Keratinocyte (primary cell): ENCODE measurements at regions not wholly inside any gene's neighbourhood (a gene's known extent, or its start where the extent isn't known, plus 50 kb on each side); places are given as distances from the start of the nearest gene placed in this dataset.

Source experiments
- EZH2 ChIP-seq: IDR thresholded peaks from one replicate; pipeline ENCODE4 v1.6.1; 2012; ENCODE audit warnings: inconsistent platforms, mild to moderate bottlenecking, low read length, moderate library complexity
- TF ChIP-seq, protein P1 (sequence below), 3 experiments: IDR thresholded peaks in 1 of 3; conservative IDR thresholded peaks in 1 of 3; optimal IDR thresholded peaks in 1 of 3; 2 replicates in 2 of 3; 3 replicates in 1 of 3; pipeline versions ENCODE3 to v1.5.1; 2011; ENCODE audit warnings: low read length in 3 of 3, mild to moderate bottlenecking in 3 of 3, moderate library complexity in 2 of 3, control low read depth in 1 of 3, inconsistent platforms in 1 of 3; ENCODE audit not compliant: insufficient read depth in 2 of 3; ENCODE audit errors: extremely low read depth in 1 of 3

DNA sequence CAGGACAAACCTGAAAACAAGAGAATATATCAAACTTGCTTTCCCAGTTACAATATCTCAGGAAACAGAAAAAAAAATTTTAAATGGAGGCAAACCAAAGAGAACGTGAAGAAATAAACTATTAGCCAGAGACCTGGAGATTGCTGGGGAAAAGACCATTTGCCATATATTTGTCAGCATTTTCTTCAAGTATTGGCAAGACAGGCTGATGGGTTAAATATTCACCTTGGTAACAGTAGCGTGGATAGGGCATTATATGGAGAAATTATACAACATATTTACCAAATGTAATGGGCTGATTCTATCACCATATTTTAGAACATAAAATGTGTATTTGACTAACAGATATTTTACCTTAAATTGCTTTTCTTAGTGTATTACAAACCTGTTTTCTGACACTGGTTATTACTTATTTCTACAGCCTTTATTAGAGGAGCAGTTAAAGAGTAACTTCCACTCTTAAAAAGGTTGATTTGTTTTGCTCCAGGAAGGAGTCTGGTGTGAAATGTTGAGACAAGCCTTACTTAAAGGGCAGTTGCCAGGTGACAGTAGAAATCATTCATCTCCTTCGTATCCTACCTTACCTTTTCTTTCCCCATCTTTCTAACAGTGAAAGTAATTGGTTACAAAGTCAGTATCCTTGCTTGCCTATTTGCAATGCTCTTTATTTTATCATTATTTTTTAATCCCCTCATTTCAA, 575.5 kb downstream of the GBA3 start:
- TF ChIP-seq, protein P1, sequence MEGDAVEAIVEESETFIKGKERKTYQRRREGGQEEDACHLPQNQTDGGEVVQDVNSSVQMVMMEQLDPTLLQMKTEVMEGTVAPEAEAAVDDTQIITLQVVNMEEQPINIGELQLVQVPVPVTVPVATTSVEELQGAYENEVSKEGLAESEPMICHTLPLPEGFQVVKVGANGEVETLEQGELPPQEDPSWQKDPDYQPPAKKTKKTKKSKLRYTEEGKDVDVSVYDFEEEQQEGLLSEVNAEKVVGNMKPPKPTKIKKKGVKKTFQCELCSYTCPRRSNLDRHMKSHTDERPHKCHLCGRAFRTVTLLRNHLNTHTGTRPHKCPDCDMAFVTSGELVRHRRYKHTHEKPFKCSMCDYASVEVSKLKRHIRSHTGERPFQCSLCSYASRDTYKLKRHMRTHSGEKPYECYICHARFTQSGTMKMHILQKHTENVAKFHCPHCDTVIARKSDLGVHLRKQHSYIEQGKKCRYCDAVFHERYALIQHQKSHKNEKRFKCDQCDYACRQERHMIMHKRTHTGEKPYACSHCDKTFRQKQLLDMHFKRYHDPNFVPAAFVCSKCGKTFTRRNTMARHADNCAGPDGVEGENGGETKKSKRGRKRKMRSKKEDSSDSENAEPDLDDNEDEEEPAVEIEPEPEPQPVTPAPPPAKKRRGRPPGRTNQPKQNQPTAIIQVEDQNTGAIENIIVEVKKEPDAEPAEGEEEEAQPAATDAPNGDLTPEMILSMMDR (optimal IDR thresholded peaks at IDR 0.05 in 1 of 3, IDR thresholded peaks at IDR 0.05 in 1 of 3, conservative IDR thresholded peaks at IDR 0.05 in 1 of 3; ENCODE audit: extremely low read depth in 1 of 3, insufficient read depth in 2 of 3, low read length in 3 of 3), result no peak
- no peak for TF ChIP-seq EZH2
